K562 (cell line): ENCODE measurements at regions not wholly inside any gene's neighbourhood (a gene's known extent, or its start where the extent isn't known, plus 50 kb on each side); places are given as distances from the start of the nearest gene placed in this dataset.

Source experiments
- ATF3 ChIP-seq, 2 experiments: fragments of 450-650 bp in 1 of 2; sonication (generic) in 1 of 2; formaldehyde crosslinking in 1 of 2; IDR thresholded peaks in 1 of 2; conservative IDR thresholded peaks in 1 of 2; 2 replicates each; pipeline versions ENCODE4 v1.6.1 to v1.8.1; 2016 to 2023; ENCODE audit warnings: mild to moderate bottlenecking in 2 of 2, moderate library complexity in 2 of 2, inconsistent platforms in 1 of 2, missing genetic modification reagents in 1 of 2
- CTCFL ChIP-seq: IDR thresholded peaks from 2 replicates; pipeline ENCODE4 v1.6.1; 2011; ENCODE audit warnings: borderline replicate concordance, low read depth, mild to moderate bottlenecking, moderate library complexity, low read length; ENCODE audit not compliant: insufficient read depth, poor library complexity, severe bottlenecking
- DPF2 ChIP-seq: fragments of 450-650 bp; IDR thresholded peaks from 2 replicates; pipeline ENCODE4 v1.6.1; 2016
- FOS ChIP-seq: IDR thresholded peaks from 3 replicates; pipeline ENCODE4 v1.6.1; 2011; ENCODE audit not compliant: insufficient read length; ENCODE audit errors: extremely low read depth
- HEY1 ChIP-seq: fragments of 250-450 bp; sonication (Bioruptor Pico); IDR thresholded peaks from 2 replicates; pipeline ENCODE4 v1.5.0; 2020; ENCODE audit warnings: mild to moderate bottlenecking, moderate library complexity, borderline replicate concordance
- MTF1 ChIP-seq: fragments of 250-450 bp; sonication (Bioruptor Pico); IDR thresholded peaks from 2 replicates; pipeline ENCODE4 v1.9.0; 2021; ENCODE audit warnings: moderate library complexity, mild to moderate bottlenecking, inconsistent platforms, borderline replicate concordance
- POLR3A ChIP-seq: IDR thresholded peaks from 2 replicates; pipeline ENCODE4 v1.6.1; 2011; ENCODE audit warnings: borderline replicate concordance, mild to moderate bottlenecking, moderate library complexity; ENCODE audit not compliant: insufficient read length, insufficient read depth; ENCODE audit errors: extremely low read depth
- U2AF1 ChIP-seq: fragments of 200-400 bp; formaldehyde crosslinking; optimal IDR thresholded peaks from 2 replicates; pipeline ENCODE3; 2017; ENCODE audit warnings: mild to moderate bottlenecking, low read depth, low read length, moderate library complexity
- ZNF134 ChIP-seq: fragments of 250-450 bp; sonication (Bioruptor Pico); conservative IDR thresholded peaks from 2 replicates; pipeline ENCODE4 v1.4.0; 2020
- ZNF239 ChIP-seq: fragments of 250-450 bp; sonication (Bioruptor Pico); IDR thresholded peaks from 2 replicates; pipeline ENCODE4 v1.4.0; 2020; ENCODE audit warnings: mild to moderate bottlenecking
- ZNF778 ChIP-seq: fragments of 450-650 bp; formaldehyde crosslinking; IDR thresholded peaks from 2 replicates; pipeline ENCODE4 v1.4.0; 2020; ENCODE audit warnings: mild to moderate bottlenecking, moderate library complexity

- TF ChIP-seq ATF3 (IDR thresholded peaks at IDR 0.05) (no peak), ATF3 (CRISPR knock-in tag; conservative IDR thresholded peaks at IDR 0.05) (no peak), FOS (no peak), POLR3A (no peak), U2AF1 (no peak), DPF2 (no peak), HEY1 (CRISPR knock-in tag) (no peak), ZNF134 (CRISPR knock-in tag) (no peak), MTF1 (CRISPR knock-in tag) (no peak), ZNF239 (CRISPR knock-in tag) (no peak), CTCFL (no peak), ZNF778 (no peak)
Observed at GRCh38 chr4:104726002-104726401, 231.3 kb upstream of the CXXC4 start (continued).
